ENCODE measurements at regions not wholly inside any gene's neighbourhood (a gene's known extent, or its start where the extent isn't known, plus 50 kb on each side); places are given as distances from the start of the nearest gene placed in this dataset.
"Not testable (repeated sequence)": the region's sequence is repeated elsewhere in the genome, so short reads cannot be mapped to it uniquely, and the experiment has no call there.

DNA sequence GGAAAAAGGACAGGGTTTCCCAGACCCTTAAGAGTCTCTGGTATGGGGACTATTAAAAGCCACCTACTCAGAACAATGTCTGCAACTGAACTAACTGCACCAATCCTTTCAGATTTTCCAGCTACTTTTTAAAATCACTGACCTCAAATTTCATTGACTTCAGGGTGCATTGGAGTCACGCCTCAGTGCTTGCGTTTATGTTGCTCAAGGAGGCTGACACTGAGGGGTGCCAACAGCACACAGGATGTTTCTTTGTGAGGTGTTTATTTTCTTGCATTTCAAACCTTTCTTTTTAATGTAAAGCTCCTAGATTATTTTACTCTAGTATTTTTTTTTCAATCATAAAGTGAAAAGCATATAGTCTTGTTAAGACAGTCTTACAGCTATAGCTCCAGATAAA is 402.0 kb upstream of the SLC35B3 start:
- no peaks in the 10 kb centered on the region for H3K36me3 ChIP-seq (ENCODE audit: control insufficient read depth in 2 of 2, extremely low read depth in 1 of 2, insufficient read depth in 2 of 2, low read length in 2 of 2)
- ChIA-PET CTCF (no interaction called here), POLR2A (no interaction called here)
- no peak overlapping the region for H3K4me3 ChIP-seq (replicated peaks in 1 of 3; ENCODE audit: insufficient read depth in 1 of 3, low read depth in 1 of 3, low read length in 3 of 3)
- H3K9me3 ChIP-seq (replicated peaks; ENCODE audit: control insufficient read depth, insufficient read depth, low read length): peaks cover 3% of the 10 kb centered on the region
- no peaks in the 10 kb centered on the region for H3K9me1 ChIP-seq (replicated peaks; ENCODE audit: control insufficient read depth, extremely low read depth, insufficient read depth, low read length)
- intact Hi-C loops (cut with micrococcal nuclease) (no loop called here), dilution Hi-C loops (cut with MboI; ENCODE audit: extremely low pct_ligation_motif_present, low sequenced_read_pairs) (no loop called here)
- no peak for FAIRE-seq
- no peaks in the 10 kb centered on the region for H3K27me3 ChIP-seq (ENCODE audit: control insufficient read depth in 2 of 2, insufficient read depth in 2 of 2, low read length in 2 of 2)
- no TSS peak for BruUV-seq (replicated peaks)
- no peak for DNase-seq (ENCODE audit: low read depth, low spot score)
- no peaks in the 10 kb centered on the region for H3K79me2 ChIP-seq (ENCODE audit: control insufficient read depth, insufficient read depth, low read length)
- H3K9ac ChIP-seq (replicated peaks; ENCODE audit: extremely low read depth, insufficient read depth, low read length): no peak overlapping the region
- H3K4me2 ChIP-seq (ENCODE audit: insufficient read depth, low read length): no peak overlapping the region
- H3K27ac ChIP-seq (ENCODE audit: insufficient read depth, low read depth, low read length): no peak overlapping the region
- no peaks in the 10 kb centered on the region for H4K20me1 ChIP-seq (replicated peaks; ENCODE audit: control insufficient read depth, extremely low read depth, insufficient read depth, low read length)
- no peak for TF ChIP-seq JUN (IDR thresholded peaks at IDR 0.05; ENCODE audit: borderline replicate concordance, insufficient read depth, insufficient read length, low read depth)
- no peak for TF ChIP-seq GATA2 (IDR thresholded peaks at IDR 0.05; ENCODE audit: insufficient read depth, insufficient read length, low read depth, low read length)
- no peak for TF ChIP-seq POLR2AphosphoS5 (IDR thresholded peaks at IDR 0.05; ENCODE audit: insufficient read depth, low read depth, low read length)
- TF ChIP-seq EZH2 (IDR thresholded peaks at IDR 0.05; ENCODE audit: borderline replicate concordance, low read depth, low read length, severe bottlenecking): no peak
- no peak for TF ChIP-seq FOS (IDR thresholded peaks at IDR 0.05; ENCODE audit: borderline replicate concordance, insufficient read depth, low read length)
- no peak for TF ChIP-seq MAX (IDR thresholded peaks at IDR 0.05; ENCODE audit: insufficient read depth, insufficient read length)
- TF ChIP-seq CTCF (IDR thresholded peaks at IDR 0.05; ENCODE audit: extremely low read depth in 1 of 2, insufficient read depth in 1 of 2, low read depth in 1 of 2, low read length in 2 of 2): no peak
- TF ChIP-seq MYC (IDR thresholded peaks at IDR 0.05; ENCODE audit: low read depth, low read length): no peak
- TF ChIP-seq POLR2A (IDR thresholded peaks at IDR 0.05; ENCODE audit: low read depth, low read length): no peak
- H3K4me1 ChIP-seq (ENCODE audit: control insufficient read depth, extremely low read depth, insufficient read depth, low read length): no peaks in the 10 kb centered on the region
- H2AFZ ChIP-seq (ENCODE audit: low read depth, low read length): no peak overlapping the region

- intact Hi-C loops (cut with micrococcal nuclease); DNase-seq (ENCODE audit: low read depth, low spot score); BruUV-seq (replicated peaks); H3K9me3 ChIP-seq (replicated peaks; ENCODE audit: control insufficient read depth, insufficient read depth, low read length); H3K27me3 ChIP-seq (ENCODE audit: control insufficient read depth in 2 of 2, insufficient read depth in 2 of 2, low read length in 2 of 2); H3K79me2 ChIP-seq (ENCODE audit: control insufficient read depth, insufficient read depth, low read length); FAIRE-seq; H3K9me1 ChIP-seq (replicated peaks; ENCODE audit: control insufficient read depth, extremely low read depth, insufficient read depth, low read length); H3K4me2 ChIP-seq (ENCODE audit: insufficient read depth, low read length); CTCF ChIA-PET; H4K20me1 ChIP-seq (replicated peaks; ENCODE audit: control insufficient read depth, extremely low read depth, insufficient read depth, low read length); H3K4me1 ChIP-seq (ENCODE audit: control insufficient read depth, extremely low read depth, insufficient read depth, low read length); H3K4me3 ChIP-seq (replicated peaks in 1 of 3; ENCODE audit: insufficient read depth in 1 of 3, low read depth in 1 of 3, low read length in 3 of 3); POLR2A ChIA-PET; dilution Hi-C loops (cut with MboI; ENCODE audit: extremely low pct_ligation_motif_present, low sequenced_read_pairs); H3K27ac ChIP-seq (ENCODE audit: insufficient read depth, low read depth, low read length); H3K9ac ChIP-seq (replicated peaks; ENCODE audit: extremely low read depth, insufficient read depth, low read length); H2AFZ ChIP-seq (ENCODE audit: low read depth, low read length); H3K36me3 ChIP-seq (ENCODE audit: control insufficient read depth in 2 of 2, extremely low read depth in 1 of 2, insufficient read depth in 2 of 2, low read length in 2 of 2): not testable (repeated sequence)
Observed at GRCh38 chr6:8832695-8833094, 397.4 kb upstream of the SLC35B3 start.
